GM12878 (cell line): ENCODE measurements at regions not wholly inside any gene's neighbourhood (a gene's known extent, or its start where the extent isn't known, plus 50 kb on each side); places are given as distances from the start of the nearest gene placed in this dataset.

Experiments
- ATAC-seq: fragments of 200-7000 bp; cut with Tn5 transposase; 3 replicates; pipeline ENCODE4 v1.9.1; 2020; ENCODE audit warnings: mild to moderate bottlenecking, moderate library complexity
- BruUV-seq: library from RNA; stranded (reverse); fragments of 400-500 nt; replicated peaks from 2 replicates; lab custom pipeline; 2021; lab: Mats Ljungman, UMichigan
- CTCF ChIA-PET: fragments of 300-600 bp; sonication (Branson Sonifier 250); formaldehyde crosslinking; extraction: SDS; loops from one replicate; lab custom pipeline; 2021; ENCODE audit warnings: inconsistent platforms; lab: Yijun Ruan, JAX
- POLR2A ChIA-PET: fragments of 350-600 bp; formaldehyde crosslinking; extraction: SDS; loops from one replicate; lab custom pipeline; 2021; ENCODE audit warnings: inconsistent platforms; lab: Charles Lee
- RAD21 ChIA-PET: fragments of 300-600 bp; sonication (Branson Sonifier 250); formaldehyde crosslinking; loops from one replicate; lab custom pipeline; 2023; ENCODE audit warnings: antibody characterized with exemption; ENCODE audit not compliant: unreplicated experiment; lab: Charles Lee
- SMC1A ChIA-PET: fragments of 300-600 bp; sonication (Branson Sonifier 250); formaldehyde crosslinking; loops from one replicate; lab custom pipeline; 2023; ENCODE audit not compliant: unreplicated experiment, uncharacterized antibody; lab: Charles Lee
- DNase-seq: peaks from one replicate; pipeline ENCODE4 v3.0.0-alpha.2; 2011; ENCODE audit warnings: low read depth, low spot score
- FAIRE-seq: peaks from 3 replicates; lab custom pipeline; 2011; peaks lifted over from hg19 to GRCh38; lab: Jason Lieb, UNC
- H2AFZ ChIP-seq: 2 replicates; pipeline ENCODE4 v1.6.0; 2011; ENCODE audit warnings: low read depth, low read length, control low read depth; ENCODE audit not compliant: control insufficient read depth
- H3K27ac ChIP-seq: 2 replicates; pipeline ENCODE4 v1.5.1; 2011; ENCODE audit warnings: control low read depth; ENCODE audit not compliant: control insufficient read depth, insufficient read depth
- H3K27me3 ChIP-seq, 2 experiments: replicated peaks in 1 of 2; 2 replicates each; pipeline versions ENCODE4 v1.6.0 to v1.6.1; 2011; ENCODE audit warnings: low read length in 1 of 2; ENCODE audit not compliant: control insufficient read depth in 2 of 2, insufficient read depth in 2 of 2
- H3K36me3 ChIP-seq, 2 experiments: 2 replicates each; pipeline ENCODE4 v1.5.1; 2011; ENCODE audit warnings: low read length in 1 of 2; ENCODE audit not compliant: control insufficient read depth in 2 of 2, insufficient read depth in 2 of 2
- H3K4me1 ChIP-seq: 2 replicates; pipeline ENCODE4 v1.6.1; 2011; ENCODE audit warnings: mild to moderate bottlenecking, low read length, moderate library complexity, mixed read lengths; ENCODE audit not compliant: control insufficient read depth, insufficient read depth
- H3K4me2 ChIP-seq: 2 replicates; pipeline ENCODE4 v1.6.0; 2011; ENCODE audit warnings: control low read depth; ENCODE audit not compliant: control insufficient read depth, insufficient read depth
- H3K4me3 ChIP-seq: fragments of 200-600 bp; sonication (generic); 2 replicates; pipeline ENCODE4 v1.5.1; 2016
- H3K79me2 ChIP-seq: 2 replicates; pipeline ENCODE4 v1.6.0; 2011; ENCODE audit warnings: low read length; ENCODE audit not compliant: control insufficient read depth, insufficient read depth
- H3K9ac ChIP-seq: 2 replicates; pipeline ENCODE4 v1.8.0; 2011; ENCODE audit warnings: low read length, control low read depth, mixed read lengths; ENCODE audit not compliant: control insufficient read depth, insufficient read depth
- H3K9me3 ChIP-seq: replicated peaks from 3 replicates; pipeline ENCODE4 v1.5.1; 2011; ENCODE audit warnings: mild to moderate bottlenecking, low read length; ENCODE audit not compliant: control insufficient read depth, insufficient read depth
- H4K20me1 ChIP-seq: 2 replicates; pipeline ENCODE4 v1.6.0; 2011; ENCODE audit not compliant: control insufficient read depth, insufficient read depth
- BCL11A ChIP-seq: IDR thresholded peaks from 2 replicates; pipeline ENCODE4 v1.6.1; 2011; ENCODE audit warnings: low read depth, low read length
- ESRRA ChIP-seq: IDR thresholded peaks from 2 replicates; pipeline ENCODE4 v1.6.1; 2012; ENCODE audit warnings: mild to moderate bottlenecking, low read length, improper control_type of control experiment
- GATAD2B ChIP-seq: fragments of 450-650 bp; conservative IDR thresholded peaks from 2 replicates; pipeline ENCODE4 v1.6.1; 2017; ENCODE audit warnings: low read depth, mild to moderate bottlenecking, moderate library complexity
- HCFC1 ChIP-seq: fragments of 150-350 bp; IDR thresholded peaks from 2 replicates; pipeline ENCODE4 v1.6.1; 2014; ENCODE audit warnings: low read length
- JUND ChIP-seq: IDR thresholded peaks from 2 replicates; pipeline ENCODE4 v1.6.1; 2012; ENCODE audit warnings: low read depth, mild to moderate bottlenecking, low read length, improper control_type of control experiment, moderate library complexity
- MAX ChIP-seq: IDR thresholded peaks from 2 replicates; pipeline ENCODE4 v1.6.1; 2012; ENCODE audit warnings: low read depth, low read length, improper control_type of control experiment
- MYB ChIP-seq: fragments of 150-350 bp; IDR thresholded peaks from 2 replicates; pipeline ENCODE4 v1.6.1; 2014; ENCODE audit warnings: mild to moderate bottlenecking, low read depth, low read length, borderline replicate concordance
- PAX5 ChIP-seq: IDR thresholded peaks from 2 replicates; pipeline ENCODE4 v1.6.1; 2011; ENCODE audit warnings: low read depth, low read length, borderline replicate concordance
- POU2F2 ChIP-seq: IDR thresholded peaks from 3 replicates; pipeline ENCODE4 v1.6.1; 2011; ENCODE audit warnings: low read depth, mild to moderate bottlenecking, low read length, borderline replicate concordance
- SIN3A ChIP-seq: IDR thresholded peaks from 2 replicates; pipeline ENCODE4 v1.6.1; 2012; ENCODE audit warnings: low read depth, low read length, improper control_type of control experiment
- TAF1 ChIP-seq: IDR thresholded peaks from 2 replicates; pipeline ENCODE4 v1.6.1; 2011; ENCODE audit warnings: mild to moderate bottlenecking, low read depth, low read length, borderline replicate concordance
- YBX1 ChIP-seq: fragments of 450-650 bp; IDR thresholded peaks from 2 replicates; pipeline ENCODE4 v1.6.1; 2016; ENCODE audit warnings: antibody characterized with exemption
- WGBS: methylation state at CpG from one replicate; pipeline ENCODE4 v1.1.6; 2016; ENCODE audit warnings: low lambda C conversion rate; ENCODE audit not compliant: insufficient replicate concordance, insufficient coverage; ENCODE audit errors: missing lambda C conversion rate; 5-methylcytosine and 5-hydroxymethylcytosine counted together
- in situ Hi-C: fragments of 300-500 bp; cut with MboI; formaldehyde crosslinking; loops from 9 replicates; pipeline ENCODE4 v1.14.3; 2018; ENCODE audit warnings: mixed read lengths
- intact Hi-C: fragments of 100-400 bp; cut with micrococcal nuclease; formaldehyde crosslinking; loops from one replicate; pipeline ENCODE4 v1.14.2; 2022; ENCODE audit not compliant: unreplicated experiment

- Histone ChIP-seq H3K9ac (no peak overlapping the region), H3K27ac (no peak overlapping the region), H2AFZ (no peak overlapping the region)
- no TSS peak for BruUV-seq
- no peak for FAIRE-seq
- intact Hi-C loops = loop anchor here (10.0 kb wide), 3 partner anchors 169 to 519 kb away; no protein-coding TSS in a partner anchor
- TF ChIP-seq MYB (no peak), BCL11A (no peak), TAF1 (no peak), JUND (no peak), SIN3A (no peak), HCFC1 (no peak), POU2F2 (no peak), GATAD2B (no peak), PAX5 (no peak), YBX1 (no peak), MAX (no peak), ESRRA (no peak)
- TF ChIP-seq, all 136 proteins: peak for 0
- Histone ChIP-seq H4K20me1 (no peaks in the 10 kb centered on the region), H3K79me2 (no peaks in the 10 kb centered on the region), H3K4me1 (no peaks in the 10 kb centered on the region), H3K9me3 (no peaks in the 10 kb centered on the region), H3K4me2 (no peak overlapping the region), H3K27me3 (no peaks in the 10 kb centered on the region; a peak in 1 of 4 replicates), H3K36me3 (no peaks in the 10 kb centered on the region), H3K4me3 (no peak overlapping the region)
- in situ Hi-C loops = no loop called here
- CTCF ChIA-PET = no interaction called here
- SMC1A ChIA-PET = interaction anchor here (1.0 kb wide), 1 partner anchor 10 kb away, joined by 3 read pairs; no protein-coding TSS in a partner anchor
- no peak for DNase-seq
- POLR2A ChIA-PET = no interaction called here
- RAD21 ChIA-PET = no interaction called here
- WGBS = 0% methylated on average over 3 of the region's 3 CpGs
- ATAC-seq = no peak
These were observed 544.1 kb downstream of the HTR7 start for GRCh38 chr10:90313576-90314325.
